ENCODE measurements at regions not wholly inside any gene's neighbourhood (a gene's known extent, or its start where the extent isn't known, plus 50 kb on each side); places are given as distances from the start of the nearest gene placed in this dataset.

DNA sequence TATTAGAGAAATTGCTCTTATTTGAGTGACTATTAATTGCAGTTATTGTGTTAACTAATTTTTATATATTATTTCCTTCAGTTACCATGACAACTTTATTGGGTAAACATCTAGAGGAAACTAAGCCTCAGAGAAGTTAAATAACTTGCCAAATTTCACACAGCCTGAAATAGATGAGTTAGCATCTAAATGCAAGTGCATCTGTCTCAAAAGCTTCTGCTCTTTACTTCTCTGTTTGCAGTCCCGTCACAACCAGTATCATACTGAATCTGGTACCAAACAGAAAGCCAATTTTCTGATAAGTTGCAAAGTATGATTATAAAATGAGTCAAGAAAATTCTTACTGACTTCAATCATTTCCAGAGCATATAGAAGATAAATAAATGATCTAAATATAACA lies 1544.9 kb upstream of the PCDH7 start:
- Histone ChIP-seq H3K9me3 (replicated peaks) (peaks cover 4% of the 10 kb centered on the region), H3K4me1 (no peaks in the 10 kb centered on the region), H3K4me3 (no peak overlapping the region), H3K27me3 (ENCODE audit: low read depth) (no peaks in the 10 kb centered on the region), H3K27ac (replicated peaks) (no peak overlapping the region), H3K36me3 (no peaks in the 10 kb centered on the region)
- TF ChIP-seq, protein P1, sequence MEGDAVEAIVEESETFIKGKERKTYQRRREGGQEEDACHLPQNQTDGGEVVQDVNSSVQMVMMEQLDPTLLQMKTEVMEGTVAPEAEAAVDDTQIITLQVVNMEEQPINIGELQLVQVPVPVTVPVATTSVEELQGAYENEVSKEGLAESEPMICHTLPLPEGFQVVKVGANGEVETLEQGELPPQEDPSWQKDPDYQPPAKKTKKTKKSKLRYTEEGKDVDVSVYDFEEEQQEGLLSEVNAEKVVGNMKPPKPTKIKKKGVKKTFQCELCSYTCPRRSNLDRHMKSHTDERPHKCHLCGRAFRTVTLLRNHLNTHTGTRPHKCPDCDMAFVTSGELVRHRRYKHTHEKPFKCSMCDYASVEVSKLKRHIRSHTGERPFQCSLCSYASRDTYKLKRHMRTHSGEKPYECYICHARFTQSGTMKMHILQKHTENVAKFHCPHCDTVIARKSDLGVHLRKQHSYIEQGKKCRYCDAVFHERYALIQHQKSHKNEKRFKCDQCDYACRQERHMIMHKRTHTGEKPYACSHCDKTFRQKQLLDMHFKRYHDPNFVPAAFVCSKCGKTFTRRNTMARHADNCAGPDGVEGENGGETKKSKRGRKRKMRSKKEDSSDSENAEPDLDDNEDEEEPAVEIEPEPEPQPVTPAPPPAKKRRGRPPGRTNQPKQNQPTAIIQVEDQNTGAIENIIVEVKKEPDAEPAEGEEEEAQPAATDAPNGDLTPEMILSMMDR (IDR thresholded peaks at IDR 0.05; ENCODE audit: borderline replicate concordance), result no peak
- no peak for DNase-seq
- intact Hi-C loops (cut with micrococcal nuclease), result no loop called here

DNA sequence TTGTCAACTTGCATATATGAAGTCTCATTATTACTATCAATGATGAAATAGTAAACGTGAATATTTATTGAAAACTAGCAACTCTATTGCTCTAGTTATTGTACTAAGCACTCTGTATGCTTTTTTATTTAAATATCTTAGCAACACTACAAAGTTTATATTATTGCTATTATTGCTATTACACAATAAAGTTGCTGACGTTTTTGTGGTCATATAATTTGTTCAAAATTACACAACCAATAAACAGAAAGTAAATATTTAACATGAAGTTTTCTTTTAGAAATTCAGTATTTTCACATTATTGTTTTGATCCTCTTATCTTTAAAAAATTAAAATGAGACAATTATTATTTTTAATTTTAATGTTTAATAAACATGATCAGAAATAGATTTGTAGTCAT lies 1521.1 kb upstream of the PCDH7 start:
- DNase-seq, result no peak
- H3K27me3 ChIP-seq (ENCODE audit: low read depth), result no peaks in the 10 kb centered on the region
- intact Hi-C loops (cut with micrococcal nuclease), result no loop called here
- H3K36me3 ChIP-seq, result no peaks in the 10 kb centered on the region
- H3K4me1 ChIP-seq, result no peaks in the 10 kb centered on the region
- TF ChIP-seq, protein P1 (IDR thresholded peaks at IDR 0.05; ENCODE audit: borderline replicate concordance), result no peak
- no peak overlapping the region for H3K4me3 ChIP-seq
- H3K27ac ChIP-seq (replicated peaks), result no peak overlapping the region
- no peaks in the 10 kb centered on the region for H3K9me3 ChIP-seq (replicated peaks)

DNA sequence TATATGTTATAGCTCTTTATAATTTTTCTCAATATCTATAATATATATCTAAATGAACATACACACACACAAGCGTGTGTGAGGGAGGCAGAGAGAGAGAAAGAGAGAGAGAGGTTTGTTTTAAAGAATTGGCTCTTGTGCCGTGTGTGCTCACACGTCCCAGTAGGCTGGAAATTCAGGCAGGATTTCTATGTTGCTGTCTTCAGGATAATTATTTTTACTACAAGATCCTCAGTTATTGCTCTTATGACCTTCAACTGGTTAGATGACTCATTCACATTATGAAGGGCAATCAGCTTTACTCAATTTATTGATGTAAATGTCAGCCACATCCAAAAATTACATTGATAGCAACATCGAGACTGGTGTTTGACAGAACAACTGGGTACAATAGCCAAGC lies 1520.7 kb upstream of the PCDH7 start:
- intact Hi-C loops (cut with micrococcal nuclease), result no loop called here
- no peaks in the 10 kb centered on the region for H3K9me3 ChIP-seq (replicated peaks)
- no peak overlapping the region for H3K27ac ChIP-seq (replicated peaks)
- H3K4me3 ChIP-seq, result no peak overlapping the region
- no peaks in the 10 kb centered on the region for H3K27me3 ChIP-seq (ENCODE audit: low read depth)
- no peaks in the 10 kb centered on the region for H3K4me1 ChIP-seq
- DNase-seq, result no peak
- no peaks in the 10 kb centered on the region for H3K36me3 ChIP-seq
- TF ChIP-seq, protein P1 (IDR thresholded peaks at IDR 0.05; ENCODE audit: borderline replicate concordance), result no peak

DNA sequence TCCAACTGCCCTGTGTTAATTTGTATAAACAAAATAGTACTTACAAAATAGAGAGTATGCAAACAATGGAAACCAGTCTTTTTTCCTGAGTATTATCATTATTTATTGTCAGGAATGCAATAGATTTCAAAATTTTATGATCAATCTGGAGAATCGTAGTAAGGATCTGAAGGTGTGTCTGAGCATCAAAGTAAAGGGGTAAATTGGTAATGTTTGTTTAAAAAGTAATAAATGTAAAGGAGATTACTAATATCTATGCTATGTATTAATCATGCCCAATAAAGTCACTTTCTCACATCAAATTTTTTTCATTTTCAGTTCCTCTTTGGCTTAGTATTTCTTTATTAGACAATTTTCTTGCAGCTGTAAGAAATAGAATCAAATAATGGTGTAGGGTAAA lies 1507.1 kb upstream of the PCDH7 start:
- H3K9me3 ChIP-seq (replicated peaks), result no peaks in the 10 kb centered on the region
- intact Hi-C loops (cut with micrococcal nuclease), result no loop called here
- no peaks in the 10 kb centered on the region for H3K27me3 ChIP-seq (ENCODE audit: low read depth)
- no peak overlapping the region for H3K4me3 ChIP-seq
- TF ChIP-seq, protein P1 (IDR thresholded peaks at IDR 0.05; ENCODE audit: borderline replicate concordance), result no peak
- DNase-seq, result no peak
- H3K27ac ChIP-seq (replicated peaks), result no peak overlapping the region
- H3K36me3 ChIP-seq, result no peaks in the 10 kb centered on the region
- no peaks in the 10 kb centered on the region for H3K4me1 ChIP-seq

DNA sequence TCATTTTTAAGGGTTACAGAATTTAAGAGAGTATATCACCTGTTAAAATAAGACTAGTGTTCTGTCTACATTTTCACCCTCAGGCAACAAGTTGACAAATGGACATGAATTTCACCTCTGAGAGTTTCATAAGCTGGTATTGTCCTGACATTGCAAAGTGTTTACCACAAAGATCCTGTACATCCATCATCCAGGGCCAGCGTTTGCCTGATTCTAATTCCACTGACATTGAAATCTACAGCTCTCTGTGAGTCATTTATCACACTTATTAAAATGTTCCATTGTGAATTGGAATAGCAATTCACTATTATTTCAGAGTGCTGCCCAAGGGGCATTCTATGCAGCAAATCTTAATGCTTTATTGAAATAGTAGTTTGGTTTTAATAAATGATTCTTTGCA lies 1499.4 kb upstream of the PCDH7 start:
- H3K9me3 ChIP-seq (replicated peaks), result no peaks in the 10 kb centered on the region
- TF ChIP-seq, protein P1 (IDR thresholded peaks at IDR 0.05; ENCODE audit: borderline replicate concordance), result no peak
- intact Hi-C loops (cut with micrococcal nuclease), result no loop called here
- no peak overlapping the region for H3K27ac ChIP-seq (replicated peaks)
- no peaks in the 10 kb centered on the region for H3K4me1 ChIP-seq
- H3K27me3 ChIP-seq (ENCODE audit: low read depth), result no peaks in the 10 kb centered on the region
- no peak overlapping the region for H3K4me3 ChIP-seq
- DNase-seq, result no peak
- no peaks in the 10 kb centered on the region for H3K36me3 ChIP-seq

DNA sequence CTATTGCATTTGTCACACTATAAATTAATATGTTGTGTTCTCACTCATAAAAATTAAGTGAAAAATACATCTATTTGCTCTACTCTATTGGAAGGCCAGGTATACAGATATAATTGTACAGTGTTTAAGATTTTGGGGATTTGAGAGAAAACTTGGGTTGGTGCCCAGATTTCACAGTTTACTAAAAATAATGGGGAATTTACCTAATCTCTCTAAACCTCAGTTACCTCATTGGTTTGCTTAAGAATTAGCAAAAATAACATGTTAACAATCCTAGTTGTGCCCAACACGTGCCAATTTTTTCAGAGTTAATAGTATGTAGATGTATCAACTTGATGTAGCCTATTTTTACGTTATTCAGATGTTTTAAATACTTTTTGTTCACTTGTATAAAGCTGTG lies 1495.3 kb upstream of the PCDH7 start:
- intact Hi-C loops (cut with micrococcal nuclease), result no loop called here
- no peaks in the 10 kb centered on the region for H3K27me3 ChIP-seq (ENCODE audit: low read depth)
- H3K27ac ChIP-seq (replicated peaks), result no peak overlapping the region
- no peak overlapping the region for H3K4me3 ChIP-seq
- no peaks in the 10 kb centered on the region for H3K36me3 ChIP-seq
- no peaks in the 10 kb centered on the region for H3K9me3 ChIP-seq (replicated peaks)
- no peak for DNase-seq
- no peaks in the 10 kb centered on the region for H3K4me1 ChIP-seq
- TF ChIP-seq, protein P1 (IDR thresholded peaks at IDR 0.05; ENCODE audit: borderline replicate concordance), result no peak
